Dermis blood vessel endothelial cell (primary cell): ENCODE measurements at regions not wholly inside any gene's neighbourhood (a gene's known extent, or its start where the extent isn't known, plus 50 kb on each side); places are given as distances from the start of the nearest gene placed in this dataset.

Experiments used
- DNase-seq: peaks from one replicate; pipeline ENCODE4 v3.0.0; 2010

DNA sequence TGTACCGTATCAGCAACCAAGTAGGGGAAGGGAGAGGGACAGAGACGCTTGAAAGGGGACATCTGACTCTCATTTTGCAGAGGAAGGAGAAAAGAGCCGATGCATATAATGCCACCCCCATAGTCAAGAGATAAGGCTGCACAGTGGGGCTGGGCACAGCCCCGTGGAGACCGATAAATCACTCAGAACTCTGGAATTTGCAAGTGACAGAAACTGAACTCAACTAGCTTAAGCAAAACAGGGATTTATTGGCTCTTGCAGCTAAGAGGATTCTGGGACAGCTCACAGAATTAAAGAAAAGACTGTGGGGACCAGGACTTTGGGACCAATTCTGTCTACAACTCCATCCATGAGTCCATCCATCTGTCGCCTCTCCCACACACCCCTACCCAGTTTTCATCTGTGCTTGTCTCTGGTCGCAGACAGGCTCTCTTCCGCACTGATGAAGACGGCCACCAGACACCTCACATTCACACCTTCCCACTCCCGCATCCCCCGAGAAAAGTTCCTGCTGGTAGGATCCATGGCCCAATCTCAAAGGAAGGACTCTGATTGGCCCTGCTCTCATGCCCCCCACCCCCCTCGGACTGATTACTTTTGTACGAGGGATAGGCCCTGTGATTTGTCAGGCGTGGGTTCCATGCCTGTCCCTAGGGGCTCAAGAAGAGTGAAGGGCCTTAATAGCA, 105.9 kb upstream of the RPL38 start:
- no peak for DNase-seq

DNA sequence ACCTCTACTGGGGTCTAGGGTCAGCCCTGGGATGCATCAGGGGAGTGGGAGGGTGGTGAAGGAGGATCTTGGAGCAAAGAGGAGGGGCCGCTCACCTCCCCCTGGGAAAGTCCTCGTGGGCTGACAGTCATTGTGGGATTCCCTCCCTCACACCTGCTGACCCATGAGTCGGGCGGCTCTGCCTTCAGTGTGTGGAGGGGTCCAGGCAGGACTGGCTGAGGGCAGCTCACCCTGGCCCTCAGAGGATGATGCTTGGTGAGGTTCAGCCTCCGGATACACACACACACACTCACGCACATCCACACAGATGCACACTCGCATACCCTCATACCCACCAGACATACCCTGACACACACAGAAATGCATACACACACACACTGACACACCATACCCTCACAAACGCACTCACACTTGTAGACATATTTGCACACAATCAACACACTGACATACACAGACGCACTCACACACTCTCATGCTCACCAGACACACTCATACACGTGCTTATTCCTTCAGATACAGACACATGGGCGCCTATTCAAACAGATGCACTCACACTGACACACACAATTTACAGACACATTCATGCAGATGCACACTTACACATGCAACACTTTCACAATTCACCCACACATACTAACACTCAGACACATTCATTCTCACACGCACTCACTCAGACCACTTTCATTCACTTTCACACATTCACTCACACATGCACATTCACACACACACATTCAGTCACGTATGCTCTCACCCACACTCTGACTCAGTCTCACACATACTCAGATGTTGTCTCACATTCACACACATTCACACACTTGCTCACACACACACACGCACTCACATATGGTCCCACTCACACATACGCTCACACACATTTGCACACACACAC, 105.1 kb upstream of the RPL38 start:
- DNase-seq, result no peak

DNA sequence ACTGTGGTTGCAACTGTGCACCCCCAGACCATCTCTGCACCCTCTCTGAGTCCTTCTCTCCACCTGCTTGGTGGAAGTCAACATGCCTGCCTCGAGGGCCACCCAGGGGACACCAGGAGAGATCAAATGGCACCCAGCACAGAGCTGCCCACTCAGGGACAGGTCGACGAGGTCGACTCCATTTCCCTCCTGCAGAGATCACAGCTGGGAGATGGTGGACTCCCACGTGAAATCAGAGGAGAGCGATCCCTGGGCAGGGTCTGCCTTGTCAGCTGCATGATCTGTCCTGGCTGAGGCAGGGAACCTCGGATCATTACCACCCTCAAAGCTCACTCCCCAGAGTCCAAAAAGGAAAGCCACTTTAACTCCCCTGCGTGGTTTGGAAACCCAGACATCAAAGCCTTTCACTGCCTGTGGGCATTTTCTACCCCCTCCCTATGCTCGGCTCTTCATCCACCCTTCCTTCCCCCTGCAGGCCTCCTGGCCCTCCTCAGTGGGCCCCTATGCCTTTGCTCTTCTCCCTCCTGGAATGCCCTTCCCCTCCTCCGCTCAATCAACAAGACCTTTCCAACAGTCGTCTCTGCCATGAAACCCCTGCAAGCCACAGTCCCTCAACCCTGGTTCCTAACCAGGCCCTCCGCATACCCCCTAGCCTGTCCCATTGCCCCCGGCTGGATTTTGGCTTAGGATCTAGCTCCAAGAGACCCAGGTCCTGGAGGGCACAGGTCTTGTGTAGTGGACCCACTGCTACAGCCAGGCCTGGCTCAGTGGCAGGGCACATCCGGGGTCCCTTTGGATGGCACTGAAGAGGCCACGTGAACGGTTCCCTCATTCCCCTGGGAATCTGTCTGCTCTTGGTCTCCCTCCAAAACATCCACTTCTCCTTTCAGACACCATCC, 103.8 kb upstream of the RPL38 start:
- DNase-seq, result no peak

DNA sequence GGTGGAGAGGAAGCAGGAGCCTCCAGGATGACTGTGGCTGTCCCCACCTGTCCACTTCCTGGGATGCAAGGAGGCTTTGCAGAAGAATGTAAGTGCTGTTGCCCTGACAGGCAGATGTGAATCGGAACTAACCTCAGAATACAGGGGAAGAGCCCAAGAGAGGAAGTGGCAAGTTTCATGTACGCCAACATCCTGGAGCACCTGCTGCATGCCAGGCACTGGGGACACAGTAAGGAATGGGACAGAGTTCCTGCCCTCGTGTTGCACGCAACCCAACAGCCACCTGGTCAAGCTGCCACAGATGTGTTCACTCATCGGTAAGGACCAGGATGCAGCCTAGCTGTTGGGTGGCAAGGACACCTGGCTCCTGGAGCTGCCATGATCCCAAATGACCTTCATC, 98.6 kb upstream of the RPL38 start:
- DNase-seq, result no peak

DNA sequence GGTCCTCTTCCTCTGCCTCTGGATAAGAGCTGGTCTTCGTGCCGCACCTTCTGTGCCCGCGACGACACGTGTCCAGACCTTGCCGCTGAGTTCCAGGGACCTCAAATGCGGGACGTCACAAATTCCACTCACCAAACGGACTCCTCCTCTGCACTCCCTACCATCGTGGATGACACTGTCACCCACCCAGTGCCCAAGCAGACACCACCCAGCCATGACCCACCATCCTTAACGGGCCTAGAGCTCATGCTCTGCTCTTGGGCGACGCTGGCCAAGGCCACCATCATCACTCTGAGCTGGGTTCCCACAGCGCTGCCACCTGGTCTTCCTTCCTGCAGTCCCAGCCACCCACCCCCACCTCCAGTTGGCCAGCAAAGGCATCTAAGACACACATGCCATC, 96.4 kb upstream of the RPL38 start:
- no peak for DNase-seq

GRCh38 chr17:74108126-74108705, 95.3 kb upstream of the RPL38 start:
- DNase-seq, result no peak

DNA sequence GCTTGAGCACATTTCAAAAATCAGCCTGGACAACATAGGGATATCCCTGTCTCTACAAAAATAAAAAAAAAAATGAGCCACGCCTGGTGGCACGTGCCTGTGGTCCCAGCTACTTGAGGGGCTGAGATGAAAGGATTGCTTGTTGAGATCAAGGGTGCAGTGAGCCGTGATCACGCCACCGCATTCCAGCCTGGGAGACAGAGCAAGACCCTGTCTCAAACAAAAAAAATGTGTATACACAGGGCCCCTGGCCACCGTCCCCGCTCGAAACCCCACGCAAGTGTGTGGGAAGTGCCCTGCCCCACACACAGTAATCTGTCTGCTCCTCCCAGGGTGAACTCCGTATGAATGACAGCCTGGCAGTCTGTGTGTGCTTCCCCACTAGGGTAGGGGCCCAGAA, 93.0 kb upstream of the RPL38 start:
- DNase-seq, result no peak

DNA sequence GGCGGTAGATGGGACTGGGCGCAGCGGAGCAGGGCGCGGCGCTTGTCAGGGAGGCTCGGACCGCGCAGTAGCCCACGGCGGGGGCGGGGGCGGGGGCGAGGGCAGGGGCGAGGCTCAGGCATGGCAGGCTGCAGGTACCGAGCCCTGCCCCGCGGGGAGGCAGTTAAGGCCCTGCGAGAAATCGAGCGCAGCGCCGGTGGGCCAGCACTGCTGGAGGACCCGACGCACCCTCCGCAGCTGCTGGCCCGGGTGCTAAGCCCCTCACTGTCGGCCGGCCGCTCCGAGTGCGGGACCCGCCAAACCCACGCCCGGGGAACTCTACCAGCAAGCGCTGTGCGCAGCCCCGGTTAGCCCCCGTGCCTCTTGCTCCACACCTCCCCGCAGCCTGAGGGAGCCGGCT, 90.2 kb upstream of the RPL38 start:
- DNase-seq, result no peak

- no peak for DNase-seq
Observed at GRCh38 chr17:74113952-74114351, 89.5 kb upstream of the RPL38 start.

DNA sequence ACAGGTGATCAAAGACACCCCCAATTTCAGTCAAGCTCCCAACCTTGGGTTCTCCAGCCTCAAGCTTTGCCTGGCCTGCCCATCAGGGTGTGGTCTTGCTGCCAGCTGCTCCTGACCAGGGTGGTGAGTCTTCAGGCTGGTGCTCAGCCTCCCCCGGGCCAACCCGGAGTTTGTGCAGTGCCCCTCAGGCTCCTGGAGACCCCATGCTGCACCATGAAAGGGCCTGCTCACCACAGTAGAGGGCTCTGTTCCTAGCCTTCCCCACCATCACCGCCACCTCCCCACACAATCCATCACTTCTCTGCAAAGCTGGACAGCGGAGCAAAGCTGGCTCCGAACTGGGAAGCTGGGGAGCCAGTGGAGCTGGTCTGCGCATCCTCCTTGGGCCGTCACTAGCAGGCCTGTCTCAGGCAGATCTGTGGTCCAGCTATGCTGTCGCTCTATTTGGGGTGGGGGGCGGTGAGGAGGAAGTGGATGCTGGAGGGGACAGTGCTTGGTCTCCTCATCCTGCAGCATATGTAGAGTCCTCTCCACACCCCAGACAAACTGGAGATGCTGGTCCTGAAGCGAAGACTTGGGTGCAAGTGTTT, 88.5 kb upstream of the RPL38 start:
- no peak for DNase-seq

DNA sequence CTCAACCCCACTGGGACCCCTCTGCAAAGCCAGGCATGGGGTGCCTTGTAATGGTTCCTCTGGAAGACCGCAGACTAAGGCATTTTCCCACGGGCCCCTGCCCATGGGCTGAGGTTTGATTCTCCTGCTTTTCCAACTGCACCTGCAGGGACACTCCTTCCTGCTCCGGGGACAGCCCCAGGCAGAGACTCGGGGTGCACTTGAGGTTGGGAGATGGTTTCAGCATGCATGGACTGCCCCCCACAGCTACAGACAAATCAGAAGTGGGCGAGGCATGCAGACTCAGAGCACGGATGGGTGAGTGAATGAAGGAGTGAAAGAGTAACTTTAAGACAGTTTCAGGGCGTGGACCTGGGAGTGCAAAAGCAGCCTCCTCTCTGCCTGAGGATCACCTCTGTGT, 87.9 kb upstream of the RPL38 start:
- DNase-seq, result no peak

- DNase-seq, result no peak
Observed at GRCh38 chr17:74116087-74116717, 87.3 kb upstream of the RPL38 start.

DNA sequence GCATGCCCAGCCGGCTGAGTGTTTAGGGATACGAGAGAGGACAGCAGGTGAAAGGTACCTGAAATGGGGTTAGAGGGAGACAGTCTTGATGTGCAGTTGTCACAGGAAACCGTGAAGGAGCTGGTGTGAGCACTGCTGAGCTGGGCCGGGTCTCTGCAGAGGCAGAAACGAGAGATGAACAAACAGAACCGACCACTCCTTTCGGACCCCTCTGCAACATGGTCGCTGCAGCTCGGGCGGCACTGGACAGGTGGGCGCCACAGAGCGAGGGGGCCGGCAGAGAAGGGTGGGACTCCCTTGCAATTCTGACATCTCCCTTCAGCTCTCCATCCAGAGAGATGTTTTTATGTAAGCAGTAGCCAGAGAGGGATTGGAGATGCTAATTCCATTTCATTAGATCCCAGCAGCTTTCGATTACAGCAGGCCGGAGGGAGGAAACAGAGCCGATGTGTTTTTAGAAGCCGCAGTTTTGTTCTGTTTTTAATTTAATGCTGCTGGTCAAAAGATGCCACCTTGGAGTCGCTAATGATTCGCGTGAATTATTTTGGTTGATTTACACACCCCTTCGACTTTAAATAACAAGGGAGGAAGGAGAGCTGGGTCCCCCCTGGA, 86.3 kb upstream of the RPL38 start:
- DNase-seq, result no peak

- DNase-seq, result no peak
Observed at GRCh38 chr17:74117999-74118421, 85.5 kb upstream of the RPL38 start.

- no peak for DNase-seq
Observed at GRCh38 chr17:74118504-74118903, 85.0 kb upstream of the RPL38 start.

GRCh38 chr17:74119049-74119580, 84.4 kb upstream of the RPL38 start:
- DNase-seq, result no peak

DNA sequence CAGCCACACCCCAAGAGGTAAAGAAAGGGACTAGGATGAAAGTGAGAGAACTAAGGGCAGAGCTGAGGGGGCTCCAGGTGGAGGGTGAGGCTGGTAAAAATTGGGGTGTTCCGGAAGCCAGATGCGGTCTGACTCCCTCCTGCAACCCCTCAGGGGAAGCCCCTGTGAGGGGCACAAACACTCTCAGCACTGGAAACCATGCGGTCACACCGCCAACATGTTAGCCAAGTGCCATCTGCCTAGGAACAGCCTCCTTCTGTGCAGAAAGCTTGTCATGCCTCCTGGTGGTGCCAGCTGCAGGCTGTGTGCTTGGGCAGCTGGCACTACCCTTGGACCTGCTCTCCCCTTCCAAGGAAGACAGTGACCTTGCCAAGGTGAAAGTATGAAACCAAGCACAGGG, 83.5 kb upstream of the RPL38 start:
- DNase-seq, result no peak

- no peak for DNase-seq
Observed at GRCh38 chr17:74123350-74123749, 80.1 kb upstream of the RPL38 start.

GRCh38 chr17:74123866-74124444, 79.5 kb upstream of the RPL38 start:
- no peak for DNase-seq

DNA sequence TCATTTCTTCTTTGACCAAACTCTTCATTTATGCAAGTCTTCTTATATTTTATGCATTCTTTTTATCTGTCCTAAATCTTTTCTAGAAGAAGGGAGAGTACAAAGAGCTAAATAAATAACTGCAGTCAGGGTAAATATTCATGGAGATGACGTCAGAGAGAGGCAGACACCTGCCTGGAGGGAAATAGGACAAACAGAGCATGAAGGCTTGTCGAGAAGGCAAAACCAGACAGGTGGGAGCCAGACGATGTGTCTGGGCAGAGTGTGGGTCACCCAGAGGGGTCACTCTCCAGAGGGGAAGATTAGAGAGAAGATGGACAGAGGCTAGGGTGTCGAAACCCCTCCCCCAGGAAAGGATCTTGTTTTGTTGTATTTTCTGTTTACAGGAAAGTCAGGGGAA, 78.3 kb upstream of the RPL38 start:
- no peak for DNase-seq
